HTR-8/SVneo (cell line): ENCODE measurements at regions not wholly inside any gene's neighbourhood (a gene's known extent, or its start where the extent isn't known, plus 50 kb on each side); places are given as distances from the start of the nearest gene placed in this dataset.
A peak's percentile ranks its signal among the peaks of the same experiment; 100 is the strongest.
"Not testable (repeated sequence)": the region's sequence is repeated elsewhere in the genome, so short reads cannot be mapped to it uniquely, and the experiment has no call there.

ENCODE experiments used
- DNase-seq: peaks from one replicate; pipeline ENCODE4 v3.0.0; 2011; ENCODE audit warnings: low spot score, mixed read lengths; ENCODE audit not compliant: insufficient read length
- FAIRE-seq: peaks from 2 replicates; lab custom pipeline; 2011; peaks lifted over from hg19 to GRCh38; lab: Jason Lieb, UNC

- not testable (repeated sequence) for DNase-seq, FAIRE-seq
Measured at GRCh38 chr13:22956456-22957115, 224.2 kb upstream of the SGCG start.

GRCh38 chr13:22959859-22960258, 220.9 kb upstream of the SGCG start:
- not testable (repeated sequence) for DNase-seq, FAIRE-seq

GRCh38 chr13:22960827-22961226, 220.0 kb upstream of the SGCG start:
- FAIRE-seq (no peak), DNase-seq (no peak)

- DNase-seq, FAIRE-seq: not testable (repeated sequence)
Measured at GRCh38 chr13:22961342-22961741, 219.4 kb upstream of the SGCG start.

- no peak for FAIRE-seq
- no peak for DNase-seq
Measured at GRCh38 chr13:22961835-22962537, 218.8 kb upstream of the SGCG start.

GRCh38 chr13:22963384-22964053, 217.3 kb upstream of the SGCG start:
- FAIRE-seq, DNase-seq: not testable (repeated sequence)

GRCh38 chr13:22964245-22964966, 216.4 kb upstream of the SGCG start:
- FAIRE-seq (no peak), DNase-seq (no peak)

GRCh38 chr13:22965011-22965857, 215.5 kb upstream of the SGCG start:
- DNase-seq, FAIRE-seq: not testable (repeated sequence)

GRCh38 chr13:22965858-22966239, 214.9 kb upstream of the SGCG start:
- DNase-seq, FAIRE-seq: not testable (repeated sequence)

- not testable (repeated sequence) for FAIRE-seq, DNase-seq
Measured at GRCh38 chr13:22966753-22967152, 214.0 kb upstream of the SGCG start.

GRCh38 chr13:22967669-22968068, 213.1 kb upstream of the SGCG start:
- DNase-seq = no peak
- FAIRE-seq = no peak

- DNase-seq (no peak), FAIRE-seq (no peak)
Measured at GRCh38 chr13:22979952-22980351, 200.8 kb upstream of the SGCG start.

GRCh38 chr13:22980936-22981335, 199.8 kb upstream of the SGCG start:
- FAIRE-seq (no peak), DNase-seq (no peak)

- no peak for DNase-seq
- FAIRE-seq = no peak
Measured at GRCh38 chr13:22993148-22993547, 187.6 kb upstream of the SGCG start.

GRCh38 chr13:23003446-23003845, 177.3 kb upstream of the SGCG start:
- FAIRE-seq = no peak

GRCh38 chr13:23007426-23007825, 173.4 kb upstream of the SGCG start:
- FAIRE-seq (no peak), DNase-seq (no peak)

More at GRCh38 chr13:23003446-23003845, 177.3 kb upstream of the SGCG start:
- DNase-seq = no peak

- peak; percentile 51 for FAIRE-seq
- DNase-seq = no peak
Measured at GRCh38 chr13:23018143-23018542, 162.6 kb upstream of the SGCG start.

- FAIRE-seq (no peak), DNase-seq (peak; percentile 10)
Measured at GRCh38 chr13:23020246-23020843, 160.4 kb upstream of the SGCG start.

- DNase-seq (no peak), FAIRE-seq (no peak)
Measured at GRCh38 chr13:23021906-23022305, 158.9 kb upstream of the SGCG start.
